ENCODE measurements at regions not wholly inside any gene's neighbourhood (a gene's known extent, or its start where the extent isn't known, plus 50 kb on each side); places are given as distances from the start of the nearest gene placed in this dataset.

GRCh38 chr3:42032693-42033349 is 58.3 kb upstream of the TRAK1 start:
- Mint-ChIP-seq H3K36me3 (ENCODE audit: low read depth) (peaks cover 15% of the 10 kb centered on the region), H3K4me3 (ENCODE audit: unreplicated experiment) (peak overlapping the region; percentile 38), H3K9me3 (ENCODE audit: low read depth) (no peaks in the 10 kb centered on the region), H3K27ac (ENCODE audit: unreplicated experiment) (peak overlapping the region; percentile 91), H3K27me3 (ENCODE audit: low read depth) (no peaks in the 10 kb centered on the region), H3K4me1 (ENCODE audit: low read depth) (peaks cover 68% of the 10 kb centered on the region)
- TF ChIP-seq, protein P1, sequence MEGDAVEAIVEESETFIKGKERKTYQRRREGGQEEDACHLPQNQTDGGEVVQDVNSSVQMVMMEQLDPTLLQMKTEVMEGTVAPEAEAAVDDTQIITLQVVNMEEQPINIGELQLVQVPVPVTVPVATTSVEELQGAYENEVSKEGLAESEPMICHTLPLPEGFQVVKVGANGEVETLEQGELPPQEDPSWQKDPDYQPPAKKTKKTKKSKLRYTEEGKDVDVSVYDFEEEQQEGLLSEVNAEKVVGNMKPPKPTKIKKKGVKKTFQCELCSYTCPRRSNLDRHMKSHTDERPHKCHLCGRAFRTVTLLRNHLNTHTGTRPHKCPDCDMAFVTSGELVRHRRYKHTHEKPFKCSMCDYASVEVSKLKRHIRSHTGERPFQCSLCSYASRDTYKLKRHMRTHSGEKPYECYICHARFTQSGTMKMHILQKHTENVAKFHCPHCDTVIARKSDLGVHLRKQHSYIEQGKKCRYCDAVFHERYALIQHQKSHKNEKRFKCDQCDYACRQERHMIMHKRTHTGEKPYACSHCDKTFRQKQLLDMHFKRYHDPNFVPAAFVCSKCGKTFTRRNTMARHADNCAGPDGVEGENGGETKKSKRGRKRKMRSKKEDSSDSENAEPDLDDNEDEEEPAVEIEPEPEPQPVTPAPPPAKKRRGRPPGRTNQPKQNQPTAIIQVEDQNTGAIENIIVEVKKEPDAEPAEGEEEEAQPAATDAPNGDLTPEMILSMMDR (IDR thresholded peaks at IDR 0.05) = no peak
- DNase-seq (ENCODE audit: low spot score) = no peak

GRCh38 chr3:42031808-42032480 is 59.2 kb upstream of the TRAK1 start:
- H3K36me3 Mint-ChIP-seq (ENCODE audit: low read depth) = peaks cover 15% of the 10 kb centered on the region
- H3K27me3 Mint-ChIP-seq (ENCODE audit: low read depth) = no peaks in the 10 kb centered on the region
- peaks cover 59% of the 10 kb centered on the region for H3K4me1 Mint-ChIP-seq (ENCODE audit: low read depth)
- H3K4me3 Mint-ChIP-seq (ENCODE audit: unreplicated experiment) = peak overlapping the region; percentile 38
- H3K27ac Mint-ChIP-seq (ENCODE audit: unreplicated experiment) = peak overlapping the region; percentile 91
- no peak for DNase-seq (ENCODE audit: low spot score)
- TF ChIP-seq, protein P1 (IDR thresholded peaks at IDR 0.05) = no peak
- H3K9me3 Mint-ChIP-seq (ENCODE audit: low read depth) = no peaks in the 10 kb centered on the region

DNA sequence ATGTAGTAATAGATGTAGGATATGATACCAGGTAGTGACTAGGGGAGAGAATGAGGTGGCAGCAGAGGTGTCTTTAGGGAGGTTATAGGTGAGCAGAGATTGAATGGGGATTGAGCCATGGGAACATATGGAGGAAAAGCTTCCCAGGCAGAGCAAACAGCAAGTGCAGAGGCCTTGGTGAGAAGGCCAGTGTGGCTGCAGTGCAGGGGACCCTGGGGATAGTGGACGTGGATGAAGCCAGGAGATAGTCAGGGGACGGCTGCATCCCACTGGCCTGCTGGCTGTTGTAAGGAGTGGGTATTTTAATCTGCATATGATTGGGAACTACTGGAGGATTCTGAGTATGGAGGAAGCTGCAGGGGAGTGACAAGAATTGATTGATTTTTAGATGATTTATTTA is 62.7 kb upstream of the TRAK1 start:
- no peak overlapping the region for H3K4me3 Mint-ChIP-seq (ENCODE audit: unreplicated experiment)

GRCh38 chr3:42027571-42027970 is 63.6 kb upstream of the TRAK1 start:
- H3K4me1 Mint-ChIP-seq (ENCODE audit: low read depth) = peaks cover 58% of the 10 kb centered on the region
- no peaks in the 10 kb centered on the region for H3K27me3 Mint-ChIP-seq (ENCODE audit: low read depth)
- H3K9me3 Mint-ChIP-seq (ENCODE audit: low read depth) = no peaks in the 10 kb centered on the region
- H3K27ac Mint-ChIP-seq (ENCODE audit: unreplicated experiment) = peak overlapping the region; percentile 17
- TF ChIP-seq, protein P1 (IDR thresholded peaks at IDR 0.05) = no peak
- no peak for DNase-seq (ENCODE audit: low spot score)
- no peak overlapping the region for H3K4me3 Mint-ChIP-seq (ENCODE audit: unreplicated experiment)
- peaks cover 3% of the 10 kb centered on the region for H3K36me3 Mint-ChIP-seq (ENCODE audit: low read depth)

More for the DNA sequence above, 62.7 kb upstream of the TRAK1 start:
- Mint-ChIP-seq H3K9me3 (ENCODE audit: low read depth) (no peaks in the 10 kb centered on the region), H3K36me3 (ENCODE audit: low read depth) (peaks cover 3% of the 10 kb centered on the region), H3K4me1 (ENCODE audit: low read depth) (peaks cover 59% of the 10 kb centered on the region), H3K27me3 (ENCODE audit: low read depth) (no peaks in the 10 kb centered on the region), H3K27ac (ENCODE audit: unreplicated experiment) (peak overlapping the region; percentile 13)
- TF ChIP-seq, protein P1 (IDR thresholded peaks at IDR 0.05) = no peak
- DNase-seq (ENCODE audit: low spot score) = no peak

DNA sequence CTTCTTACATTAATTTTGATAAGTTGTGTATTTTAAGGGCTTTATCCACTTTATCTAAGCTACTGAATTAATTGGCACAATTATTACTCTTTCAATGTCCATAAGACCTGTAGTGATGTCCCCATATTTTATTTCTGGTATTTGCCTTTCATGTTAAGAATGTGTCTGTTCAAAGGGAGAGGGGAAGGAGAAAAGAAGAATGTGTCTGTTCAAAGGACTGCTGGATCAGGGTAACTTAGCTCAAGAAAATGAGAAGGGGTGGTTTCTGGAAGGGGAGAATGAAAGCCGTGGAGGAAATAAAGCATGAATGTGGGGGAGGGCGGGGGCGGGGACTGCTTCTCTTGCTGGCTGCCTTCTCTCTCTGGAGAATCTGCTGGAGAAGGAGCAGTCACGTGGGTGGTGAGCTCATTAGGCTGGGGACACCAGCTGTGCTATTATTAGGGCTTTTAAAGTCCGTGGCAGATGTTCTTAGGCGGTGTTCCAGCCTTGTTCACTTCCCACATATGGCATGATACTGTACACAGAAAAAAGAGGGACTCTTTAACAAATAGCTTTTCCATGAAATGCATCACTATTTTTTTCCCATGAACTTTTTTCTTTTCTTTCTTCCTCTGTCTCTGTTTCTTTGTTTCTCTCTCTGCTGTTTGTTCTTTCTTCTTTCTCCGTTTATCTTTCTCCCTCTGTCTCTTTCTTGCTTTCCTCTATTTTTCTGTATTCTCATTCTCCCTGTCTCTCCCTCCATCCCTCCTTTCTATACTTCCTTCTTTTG is 63.7 kb upstream of the ULK4 start:
- no peaks in the 10 kb centered on the region for H3K9me3 Mint-ChIP-seq (ENCODE audit: low read depth)
- H3K4me1 Mint-ChIP-seq (ENCODE audit: low read depth) = peaks cover 65% of the 10 kb centered on the region

More for the DNA sequence above, 63.7 kb upstream of the ULK4 start:
- TF ChIP-seq, protein P1 (IDR thresholded peaks at IDR 0.05) = peak; percentile 7
- peak overlapping the region; percentile 100 for H3K27ac Mint-ChIP-seq (ENCODE audit: unreplicated experiment)
- DNase-seq (ENCODE audit: low spot score) = no peak
- peak overlapping the region; percentile 71 for H3K4me3 Mint-ChIP-seq (ENCODE audit: unreplicated experiment)
- no peaks in the 10 kb centered on the region for H3K27me3 Mint-ChIP-seq (ENCODE audit: low read depth)
- peaks cover 3% of the 10 kb centered on the region for H3K36me3 Mint-ChIP-seq (ENCODE audit: low read depth)
